NB4 (cell line): ENCODE measurements at regions not wholly inside any gene's neighbourhood (a gene's known extent, or its start where the extent isn't known, plus 50 kb on each side); places are given as distances from the start of the nearest gene placed in this dataset.

Experiments
- DNase-seq: peaks from one replicate; pipeline ENCODE4 v3.0.0; 2010; ENCODE audit warnings: low read depth
- H3K4me3 ChIP-seq: one replicate; pipeline ENCODE4 v1.5.1; 2011; ENCODE audit warnings: mild to moderate bottlenecking, low read depth, low read length, moderate library complexity
- CTCF ChIP-seq: IDR thresholded peaks from one replicate; pipeline ENCODE4 v1.5.1; 2012; ENCODE audit warnings: low read depth, low read length
- MAX ChIP-seq: IDR thresholded peaks from 2 replicates; pipeline ENCODE4 v1.6.1; 2011; ENCODE audit warnings: low read depth, low read length
- MYC ChIP-seq: IDR thresholded peaks from 2 replicates; pipeline ENCODE4 v1.6.1; 2011; ENCODE audit warnings: low read depth, low read length
- POLR2A ChIP-seq: IDR thresholded peaks from 2 replicates; pipeline ENCODE4 v1.6.1; 2011; ENCODE audit warnings: mild to moderate bottlenecking; ENCODE audit not compliant: insufficient read length; ENCODE audit errors: extremely low read depth

GRCh38 chr10:29064680-29065079 is 224.2 kb upstream of the LYZL1 start:
- no peak for DNase-seq
- H3K4me3 ChIP-seq: no peak overlapping the region
- TF ChIP-seq CTCF: no peak
- no peak for TF ChIP-seq MAX
- TF ChIP-seq POLR2A: no peak
- TF ChIP-seq MYC: no peak

GRCh38 chr10:29067161-29067560 is 221.7 kb upstream of the LYZL1 start:
- no peak for DNase-seq
- no peak overlapping the region for H3K4me3 ChIP-seq
- TF ChIP-seq CTCF: no peak
- TF ChIP-seq MAX: no peak
- no peak for TF ChIP-seq MYC
- TF ChIP-seq POLR2A: no peak

- no peak for DNase-seq
- TF ChIP-seq MYC (no peak), CTCF (no peak), MAX (no peak), POLR2A (no peak)
- no peak overlapping the region for H3K4me3 ChIP-seq
These were observed 221.2 kb upstream of the LYZL1 start for GRCh38 chr10:29067628-29068027.

GRCh38 chr10:29068302-29068701 is 220.6 kb upstream of the LYZL1 start:
- DNase-seq: no peak
- no peak for TF ChIP-seq MAX
- H3K4me3 ChIP-seq: no peak overlapping the region

- no peak overlapping the region for H3K4me3 ChIP-seq
- no peak for DNase-seq
- no peak for TF ChIP-seq MYC
- no peak for TF ChIP-seq CTCF
- TF ChIP-seq POLR2A: no peak
- TF ChIP-seq MAX: no peak
These were observed 219.9 kb upstream of the LYZL1 start for GRCh38 chr10:29068966-29069365.

- no peak overlapping the region for H3K4me3 ChIP-seq
- TF ChIP-seq POLR2A (no peak), MYC (no peak), CTCF (no peak), MAX (no peak)
- no peak for DNase-seq
These were observed 218.9 kb upstream of the LYZL1 start for GRCh38 chr10:29069941-29070340.
